AG09309 (cell line): ENCODE measurements at regions not wholly inside any gene's neighbourhood (a gene's known extent, or its start where the extent isn't known, plus 50 kb on each side); places are given as distances from the start of the nearest gene placed in this dataset.
"Not testable (repeated sequence)": the region's sequence is repeated elsewhere in the genome, so short reads cannot be mapped to it uniquely, and the experiment has no call there.

Source experiments
- DNase-seq: peaks from one replicate; pipeline ENCODE4 v3.0.0-alpha.2; 2010; ENCODE audit warnings: low read depth
- H3K4me3 ChIP-seq: 2 replicates; pipeline ENCODE4 v1.5.1; 2011; ENCODE audit warnings: mild to moderate bottlenecking, low read depth, low read length, moderate library complexity; ENCODE audit not compliant: control insufficient read depth
- CTCF ChIP-seq: IDR thresholded peaks from 2 replicates; pipeline ENCODE4 v1.5.1; 2011; ENCODE audit warnings: mild to moderate bottlenecking, low read depth, low read length, inconsistent platforms; ENCODE audit not compliant: insufficient read depth, control insufficient read depth; ENCODE audit errors: missing control alignments

- no peak for TF ChIP-seq CTCF
- H3K4me3 ChIP-seq = no peak overlapping the region
- DNase-seq = no peak
Measured at GRCh38 chr15:92822216-92823144, 77.6 kb upstream of the CHD2 start.

GRCh38 chr15:92825985-92826384 lies 74.1 kb upstream of the CHD2 start:
- no peak for TF ChIP-seq CTCF
- H3K4me3 ChIP-seq = no peak overlapping the region
- no peak for DNase-seq

- not testable (repeated sequence) for H3K4me3 ChIP-seq, DNase-seq
Measured at GRCh38 chr15:92827991-92828390, 72.1 kb upstream of the CHD2 start.

- H3K4me3 ChIP-seq = no peak overlapping the region
- no peak for TF ChIP-seq CTCF
- DNase-seq = no peak
Measured at GRCh38 chr15:92829875-92830274, 70.2 kb upstream of the CHD2 start.

- no peak overlapping the region for H3K4me3 ChIP-seq
- TF ChIP-seq CTCF = no peak
- DNase-seq = no peak
Measured at GRCh38 chr15:92831336-92831654, 68.8 kb upstream of the CHD2 start.

GRCh38 chr15:92831655-92832328 lies 68.3 kb upstream of the CHD2 start:
- peak; percentile 74 for DNase-seq
- no peak for TF ChIP-seq CTCF
- H3K4me3 ChIP-seq = no peak overlapping the region; the same call in 1 of the 2 replicates

- TF ChIP-seq CTCF = no peak
- H3K4me3 ChIP-seq = no peak overlapping the region
- no peak for DNase-seq
Measured at GRCh38 chr15:92833106-92833433, 67.1 kb upstream of the CHD2 start.
